ENCODE measurements at regions not wholly inside any gene's neighbourhood (a gene's known extent, or its start where the extent isn't known, plus 50 kb on each side); places are given as distances from the start of the nearest gene placed in this dataset.

DNA sequence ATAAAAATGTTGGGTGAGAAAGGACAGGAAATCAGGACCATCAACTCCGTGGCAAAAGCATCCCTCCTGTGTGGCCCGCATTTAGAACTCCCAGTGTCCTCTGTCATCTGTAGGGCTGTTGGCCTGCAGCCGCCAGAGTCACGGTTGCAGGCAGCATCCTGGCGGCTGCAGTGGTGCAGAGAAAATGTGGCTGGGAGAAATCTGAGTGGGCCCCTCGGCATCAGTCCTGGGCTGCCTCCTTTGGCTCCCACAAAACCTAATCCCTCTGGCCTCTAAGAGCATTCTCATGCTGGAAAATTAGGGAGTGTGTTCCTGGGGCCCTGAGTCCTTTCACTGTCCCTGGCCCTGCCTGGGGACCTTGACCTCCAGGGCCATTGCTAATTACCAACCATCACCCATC, 121.9 kb downstream of the WT1 start:
- TF ChIP-seq, protein P1, sequence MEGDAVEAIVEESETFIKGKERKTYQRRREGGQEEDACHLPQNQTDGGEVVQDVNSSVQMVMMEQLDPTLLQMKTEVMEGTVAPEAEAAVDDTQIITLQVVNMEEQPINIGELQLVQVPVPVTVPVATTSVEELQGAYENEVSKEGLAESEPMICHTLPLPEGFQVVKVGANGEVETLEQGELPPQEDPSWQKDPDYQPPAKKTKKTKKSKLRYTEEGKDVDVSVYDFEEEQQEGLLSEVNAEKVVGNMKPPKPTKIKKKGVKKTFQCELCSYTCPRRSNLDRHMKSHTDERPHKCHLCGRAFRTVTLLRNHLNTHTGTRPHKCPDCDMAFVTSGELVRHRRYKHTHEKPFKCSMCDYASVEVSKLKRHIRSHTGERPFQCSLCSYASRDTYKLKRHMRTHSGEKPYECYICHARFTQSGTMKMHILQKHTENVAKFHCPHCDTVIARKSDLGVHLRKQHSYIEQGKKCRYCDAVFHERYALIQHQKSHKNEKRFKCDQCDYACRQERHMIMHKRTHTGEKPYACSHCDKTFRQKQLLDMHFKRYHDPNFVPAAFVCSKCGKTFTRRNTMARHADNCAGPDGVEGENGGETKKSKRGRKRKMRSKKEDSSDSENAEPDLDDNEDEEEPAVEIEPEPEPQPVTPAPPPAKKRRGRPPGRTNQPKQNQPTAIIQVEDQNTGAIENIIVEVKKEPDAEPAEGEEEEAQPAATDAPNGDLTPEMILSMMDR (IDR thresholded peaks at IDR 0.05), result no peak
- no peak for TF ChIP-seq POLR2A (IDR thresholded peaks at IDR 0.05)

Measured in tibial nerve (tissue), 3 donors.